ENCODE measurements at regions not wholly inside any gene's neighbourhood (a gene's known extent, or its start where the extent isn't known, plus 50 kb on each side); places are given as distances from the start of the nearest gene placed in this dataset.
"Not testable (repeated sequence)": the region's sequence is repeated elsewhere in the genome, so short reads cannot be mapped to it uniquely, and the experiment has no call there.

DNA sequence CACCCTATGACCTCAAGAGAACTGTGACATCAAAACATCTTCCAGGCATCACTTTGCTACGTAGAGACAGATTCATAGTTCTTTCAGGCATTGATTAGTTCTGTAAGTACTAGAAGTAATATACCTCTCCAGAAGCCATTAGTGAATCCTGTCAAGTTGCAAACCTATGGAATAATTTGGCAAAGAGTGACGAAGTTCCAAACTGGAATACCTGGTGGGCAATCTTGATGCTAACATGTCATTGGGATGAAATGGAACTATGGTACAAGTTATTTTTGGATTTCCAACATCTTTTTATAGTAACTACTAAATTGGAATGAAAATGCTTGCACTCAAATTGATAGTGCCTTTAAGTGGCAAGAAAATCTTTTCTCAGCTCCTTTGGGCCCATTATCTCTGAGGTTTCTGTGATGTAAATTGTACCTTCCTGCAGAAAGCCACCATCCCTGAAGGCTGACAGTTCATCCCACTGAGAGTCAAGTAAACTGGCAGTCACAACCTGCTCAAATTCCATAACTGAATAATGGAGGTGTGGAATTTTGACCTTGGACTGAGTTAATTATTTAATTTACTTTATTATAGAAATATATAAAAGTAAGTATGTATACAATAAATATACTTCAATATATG is 435.5 kb downstream of the DTWD2 start:
- no peak for DNase-seq (ENCODE audit: low spot score)

DNA sequence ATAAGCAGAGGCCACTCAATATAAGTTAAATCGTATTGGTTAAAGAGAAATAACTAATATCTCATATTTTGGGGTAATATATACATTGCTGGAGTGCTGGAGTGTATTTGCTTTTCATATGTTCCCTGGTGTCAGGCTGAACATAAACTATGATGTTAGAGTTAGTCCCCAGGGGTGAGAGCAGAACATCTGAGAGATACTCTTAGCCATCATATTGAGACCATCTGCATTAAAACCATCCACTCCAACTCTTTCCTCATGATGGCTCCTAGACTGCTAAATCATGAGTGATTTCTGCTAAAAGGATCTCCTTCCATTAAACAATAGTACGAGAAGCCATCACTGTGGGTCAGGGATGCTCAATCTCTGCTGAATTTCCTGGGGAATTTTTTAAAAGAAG is 436.2 kb downstream of the DTWD2 start:
- DNase-seq (ENCODE audit: low spot score) = no peak

DNA sequence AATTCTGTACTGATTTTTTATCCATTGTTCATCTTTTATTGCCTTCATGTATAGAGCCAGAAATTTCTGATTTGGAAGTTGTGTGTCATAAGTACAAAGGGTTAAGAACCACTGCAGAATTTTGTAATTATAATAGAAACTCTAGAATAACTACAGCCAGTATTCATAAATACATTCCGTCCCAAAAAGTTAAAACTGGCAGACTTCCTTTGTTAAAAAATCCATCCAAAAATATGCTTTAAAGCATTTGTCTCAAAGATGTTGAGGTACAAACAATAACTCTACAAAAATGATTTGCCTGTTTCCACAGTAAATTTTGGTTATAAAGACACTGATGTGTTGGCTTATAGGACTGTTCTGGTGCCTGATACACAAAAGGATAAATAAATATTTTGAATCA is 436.6 kb downstream of the DTWD2 start:
- no peak for DNase-seq (ENCODE audit: low spot score)

DNA sequence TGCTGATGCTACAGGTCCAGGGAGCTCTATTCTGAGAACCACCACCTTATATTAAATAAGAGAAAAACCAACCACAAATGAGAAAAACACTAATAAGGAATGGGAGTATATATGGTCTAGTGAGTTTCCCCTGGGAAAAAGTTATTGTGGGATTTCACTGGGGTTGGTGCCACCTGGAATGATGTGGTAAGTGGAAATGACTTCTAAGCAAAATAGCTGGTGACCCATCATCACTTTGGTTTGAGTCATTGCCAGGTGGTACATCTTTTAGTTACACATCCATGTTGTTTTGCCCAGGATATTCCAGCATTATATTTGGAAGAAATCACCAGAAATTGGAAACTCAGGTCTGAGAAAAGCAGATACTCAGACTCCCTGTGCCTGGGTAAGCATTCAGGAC is 437.3 kb downstream of the DTWD2 start:
- no peak for DNase-seq (ENCODE audit: low spot score)

DNA sequence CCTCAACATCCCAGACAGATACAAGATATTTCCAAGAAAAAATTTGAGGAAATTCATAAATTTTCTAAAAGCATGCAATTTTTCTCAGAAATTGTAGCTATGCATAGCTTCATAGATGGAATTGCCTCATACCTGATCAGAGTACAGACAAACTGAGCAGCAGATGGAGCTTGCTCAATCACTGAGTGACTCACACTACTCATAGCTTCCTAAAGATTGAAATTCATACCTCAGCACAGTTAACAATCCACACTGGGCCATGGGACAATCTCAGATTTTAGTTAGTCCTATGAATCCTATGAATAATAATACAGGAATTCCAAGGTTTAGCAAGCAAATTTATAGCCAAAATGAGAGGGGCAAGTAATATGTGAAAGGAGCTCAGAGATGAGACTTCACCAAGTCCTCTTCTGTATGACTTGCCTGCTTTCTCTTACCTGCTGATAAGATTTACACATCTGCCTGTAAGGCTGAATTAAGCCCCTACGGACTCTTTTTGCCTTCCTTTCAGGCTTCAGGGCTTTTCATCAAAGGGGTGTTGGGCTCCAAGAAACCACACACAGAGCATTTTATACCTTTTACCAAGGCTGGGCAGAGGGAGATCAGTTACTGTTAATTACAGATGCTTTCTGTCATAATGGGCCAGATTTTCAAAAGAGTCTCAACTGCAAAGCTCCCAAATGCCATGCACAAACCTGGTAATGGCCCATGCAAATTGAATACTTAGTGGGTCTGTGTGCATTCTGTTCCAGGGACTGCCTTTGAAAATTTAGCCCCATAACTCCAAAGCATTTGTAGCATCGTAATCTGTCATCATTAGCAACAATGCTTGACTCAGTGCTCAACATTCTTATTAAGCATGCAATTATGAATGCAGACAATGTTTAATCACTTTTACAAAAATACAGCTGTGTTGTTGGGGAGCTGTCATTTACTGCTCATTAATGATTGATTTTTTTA is 439.3 kb downstream of the DTWD2 start:
- DNase-seq (ENCODE audit: low spot score) = peak; percentile 89

DNA sequence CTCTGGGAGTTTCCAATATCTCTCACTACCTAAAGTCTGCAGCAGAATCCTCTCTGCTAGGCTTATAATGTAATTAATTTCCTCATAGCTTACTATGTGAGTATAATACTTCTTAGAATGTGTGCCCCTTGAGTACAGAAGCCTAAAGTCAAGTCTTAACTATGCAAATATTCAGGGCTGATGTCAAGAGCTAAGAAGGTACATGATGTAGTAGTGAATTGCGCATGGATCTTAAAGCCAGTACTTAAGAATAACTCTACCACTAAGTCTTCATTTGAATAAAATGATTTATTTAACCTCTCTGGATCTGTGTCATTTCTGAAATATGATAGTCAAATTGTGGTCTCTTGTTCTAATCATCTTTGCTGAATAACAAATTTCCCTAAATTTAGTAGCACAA is 442.9 kb downstream of the DTWD2 start:
- no peak for DNase-seq (ENCODE audit: low spot score)

DNA sequence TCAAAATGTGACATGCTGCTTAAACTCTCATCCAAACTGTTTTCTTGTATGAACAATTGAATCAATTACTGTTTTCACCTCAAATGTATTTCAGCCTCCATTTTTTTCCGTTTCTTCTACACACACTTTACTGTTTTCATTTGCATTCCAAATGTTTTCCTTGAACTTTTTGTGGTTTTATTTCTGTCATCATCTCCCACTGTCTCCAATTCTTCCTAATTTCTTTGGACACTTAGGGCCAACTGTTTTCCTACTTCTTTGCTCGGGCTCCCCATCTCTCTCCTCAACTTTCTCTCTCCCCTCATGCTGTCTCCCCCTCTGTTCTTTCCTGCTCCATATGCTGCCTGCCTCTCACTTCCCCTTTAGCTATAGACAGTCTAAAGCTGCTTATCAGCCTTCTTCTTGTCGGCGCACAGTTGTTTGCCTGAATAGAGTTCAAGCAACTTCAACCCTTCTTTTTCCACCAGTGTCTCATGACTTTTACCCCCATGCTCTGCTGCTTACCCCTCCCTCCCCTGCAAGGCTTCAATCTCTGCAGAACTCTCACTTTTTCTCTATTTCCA is 443.4 kb downstream of the DTWD2 start:
- no peak for DNase-seq (ENCODE audit: low spot score)

DNA sequence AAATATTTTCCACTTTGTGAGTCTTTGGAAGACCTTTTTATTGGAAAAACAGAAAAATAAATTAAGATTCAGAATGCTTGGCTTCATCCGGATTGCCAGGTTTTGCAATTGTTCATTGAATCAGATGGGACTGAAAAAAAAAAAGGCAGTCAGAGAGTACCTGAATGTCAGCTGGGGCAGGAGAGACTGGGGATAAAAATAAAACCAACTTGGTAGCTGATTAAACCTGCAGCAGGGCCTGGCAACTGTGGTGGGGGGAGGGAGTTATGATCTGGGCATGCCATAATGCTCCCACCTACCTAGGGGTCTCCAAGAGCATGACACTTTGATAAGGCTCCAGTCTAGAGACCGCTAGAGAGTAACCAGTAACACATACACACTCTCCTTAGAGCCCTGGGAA is 454.4 kb downstream of the DTWD2 start:
- DNase-seq (ENCODE audit: low spot score) = no peak

DNA sequence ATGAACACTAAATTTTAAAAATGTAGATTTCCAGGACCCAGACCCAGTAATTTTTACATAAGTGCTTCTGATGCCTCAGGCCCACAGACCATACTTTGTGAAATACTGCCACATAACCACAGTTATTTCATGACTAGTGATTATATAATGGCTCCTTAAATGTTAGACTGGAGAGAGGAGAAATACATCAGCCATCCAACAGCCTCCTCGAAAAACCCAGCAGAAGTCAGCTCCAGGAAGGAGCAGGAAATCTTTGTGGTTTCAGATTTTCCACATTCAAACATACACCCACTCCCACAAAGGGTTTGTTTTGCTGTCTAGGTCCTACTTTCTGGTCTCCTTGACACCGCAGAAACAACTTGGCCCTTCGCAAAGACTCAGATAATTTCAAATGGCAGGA is 455.2 kb downstream of the DTWD2 start:
- DNase-seq (ENCODE audit: low spot score) = no peak

DNA sequence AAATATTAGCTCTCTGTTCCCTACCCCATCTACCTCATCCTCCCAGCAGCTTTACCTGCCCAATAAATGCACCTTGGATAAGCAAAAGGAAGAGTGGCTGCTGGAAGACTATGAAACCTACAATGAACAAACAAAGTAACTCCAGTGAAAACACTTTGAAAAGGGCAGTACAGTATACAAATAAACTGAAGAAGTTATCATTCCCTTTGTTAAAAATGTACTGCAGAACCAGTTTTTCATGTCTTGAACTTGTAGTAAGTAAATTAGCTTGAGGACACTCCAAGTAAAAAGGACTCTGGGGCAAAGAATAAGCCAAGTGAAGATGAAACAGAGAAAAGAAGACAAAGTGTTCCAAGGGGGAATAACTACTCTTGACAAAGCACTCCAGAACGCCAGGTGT is 457.1 kb downstream of the DTWD2 start:
- DNase-seq (ENCODE audit: low spot score) = no peak

DNA sequence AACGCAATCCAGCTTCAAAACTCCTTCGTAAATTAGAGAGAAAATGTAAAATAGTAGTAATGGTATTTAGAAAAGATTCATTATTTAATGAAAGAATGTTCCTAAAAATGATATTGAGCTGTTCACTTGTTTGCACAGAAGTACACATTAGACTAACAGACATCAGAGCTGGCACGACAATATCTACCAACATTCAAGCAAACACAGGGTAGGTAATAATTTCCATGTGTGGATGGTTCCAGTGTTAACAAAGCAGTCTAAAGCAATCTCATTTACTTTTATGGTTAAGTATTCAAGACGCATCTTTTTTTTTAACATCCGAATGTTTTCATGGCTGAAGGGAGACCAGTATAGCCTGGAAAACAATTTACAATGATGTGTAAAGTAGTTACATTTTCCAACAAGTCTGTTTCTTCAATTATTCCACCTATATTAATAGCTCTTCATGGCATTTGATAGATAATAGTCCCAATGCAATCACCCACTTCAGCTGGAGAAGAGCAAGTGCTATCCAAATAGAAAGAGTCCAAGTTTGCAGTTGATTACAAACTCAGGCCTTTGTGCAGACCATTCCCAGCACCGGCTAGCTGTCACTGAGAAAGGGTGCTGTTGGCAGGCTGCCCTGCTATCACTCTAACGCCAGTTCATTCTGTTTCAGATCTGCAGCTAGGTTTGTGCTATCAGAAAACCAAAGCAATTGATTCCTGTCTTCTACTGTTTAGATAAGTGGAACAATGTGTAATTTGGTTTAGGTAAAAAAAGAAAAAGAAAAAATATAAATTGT is 458.8 kb downstream of the DTWD2 start:
- no peak for DNase-seq (ENCODE audit: low spot score)

DNA sequence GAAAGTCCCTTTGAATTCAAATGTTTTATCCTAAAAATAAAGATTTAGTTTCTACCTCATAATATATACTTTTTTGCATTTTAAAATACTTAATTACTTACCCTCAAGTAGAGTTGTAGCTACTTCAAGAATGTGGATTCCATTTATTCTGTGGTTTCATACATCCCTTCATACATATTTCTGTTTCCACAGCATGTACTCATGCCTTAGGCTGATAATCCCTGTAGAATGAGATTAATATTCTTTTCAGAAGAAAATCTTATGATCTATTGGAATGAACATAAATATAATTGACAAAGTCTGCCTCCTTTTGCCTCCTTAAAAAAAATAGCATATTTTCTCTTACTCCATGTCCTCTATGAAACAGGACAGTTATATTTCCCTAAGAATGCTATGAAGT is 465.7 kb downstream of the DTWD2 start:
- DNase-seq (ENCODE audit: low spot score) = no peak

DNA sequence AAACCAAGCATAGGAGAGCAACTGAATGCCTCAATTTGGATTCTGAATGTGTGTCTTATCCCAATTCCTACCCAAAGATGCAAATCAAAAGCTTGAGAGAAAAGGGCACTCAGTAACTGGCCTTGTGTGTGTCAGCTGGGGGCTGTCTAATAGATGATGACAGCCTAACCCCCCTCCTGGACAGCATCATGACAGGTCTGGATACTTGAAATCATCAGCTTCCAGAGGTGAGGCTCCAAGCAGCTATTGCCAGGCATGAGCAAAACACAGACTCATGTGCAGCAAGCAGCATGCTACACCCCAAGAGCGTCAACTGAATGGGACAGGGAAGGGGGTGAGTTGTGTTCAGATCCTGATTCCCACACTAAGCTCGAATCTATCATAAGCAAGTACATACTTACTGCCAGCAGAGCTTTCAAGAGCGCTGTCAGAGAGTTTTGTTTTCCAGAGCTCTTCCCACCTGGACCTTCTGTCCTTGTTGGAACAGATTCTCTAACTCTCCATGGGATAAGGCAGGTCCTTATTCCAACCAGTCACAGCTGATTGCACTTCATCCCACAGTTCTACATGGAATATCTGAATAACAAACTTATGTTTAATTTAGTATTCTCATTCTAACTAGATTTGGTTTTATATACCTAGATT is 467.5 kb downstream of the DTWD2 start:
- no peak for DNase-seq (ENCODE audit: low spot score)

DNA sequence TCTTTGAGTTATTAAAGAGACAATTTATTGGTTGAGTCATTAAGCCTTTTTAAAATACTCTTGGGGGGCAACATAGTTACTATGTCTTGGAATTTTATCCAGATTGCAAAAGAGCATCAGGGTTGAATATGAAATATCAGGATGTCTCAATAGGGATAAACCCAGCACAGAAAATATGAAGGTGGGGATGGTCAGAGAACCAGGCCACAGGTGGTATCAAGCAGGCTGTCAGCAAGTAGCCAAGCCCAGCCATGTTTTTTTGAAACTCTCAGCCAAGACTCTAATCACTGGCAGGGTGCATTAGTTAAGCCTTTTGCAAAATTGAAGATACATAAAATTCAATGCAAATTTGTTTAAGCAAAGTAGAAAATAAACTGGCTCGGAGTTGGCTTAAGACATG is 468.9 kb downstream of the DTWD2 start:
- peak; percentile 30 for DNase-seq (ENCODE audit: low spot score)

DNA sequence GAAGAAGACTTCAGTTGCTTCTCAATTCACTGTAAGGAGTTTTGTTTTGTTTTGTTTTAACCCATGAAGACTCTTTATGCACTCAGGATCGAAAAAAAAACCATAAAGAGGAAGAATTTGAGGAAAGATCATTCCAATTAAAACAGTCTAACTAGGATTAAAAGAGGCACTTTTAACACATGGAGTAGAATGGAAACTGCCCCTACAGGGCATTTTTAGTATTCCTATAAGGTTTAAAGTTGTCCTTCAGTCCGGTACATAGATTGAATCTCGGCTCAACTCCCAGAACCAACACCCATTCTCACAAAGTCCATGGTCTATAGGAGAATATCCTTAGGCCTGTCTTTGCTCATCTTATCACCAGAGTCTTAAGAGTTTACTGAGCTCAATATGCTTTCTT is 469.6 kb downstream of the DTWD2 start:
- peak; percentile 52 for DNase-seq (ENCODE audit: low spot score)

DNA sequence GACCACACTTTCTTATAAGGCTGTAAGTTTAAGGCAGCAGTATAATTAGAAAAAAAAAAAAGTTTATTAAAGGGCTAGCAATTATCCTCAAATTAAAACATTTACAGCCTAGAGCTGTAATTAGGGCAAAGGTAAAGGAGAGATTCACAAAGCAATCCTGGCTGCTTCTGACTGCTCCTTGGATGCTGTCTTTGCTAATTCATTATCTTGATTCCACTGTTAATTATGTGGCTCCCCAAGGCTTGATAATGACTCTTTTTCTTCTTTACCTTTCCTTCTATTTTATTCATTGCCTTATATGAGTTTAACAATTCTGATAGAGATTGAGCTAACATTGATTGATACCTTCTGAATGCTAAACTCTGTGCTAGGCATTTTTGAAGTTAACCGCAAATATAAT is 476.5 kb downstream of the DTWD2 start:
- no peak for DNase-seq (ENCODE audit: low spot score)

DNA sequence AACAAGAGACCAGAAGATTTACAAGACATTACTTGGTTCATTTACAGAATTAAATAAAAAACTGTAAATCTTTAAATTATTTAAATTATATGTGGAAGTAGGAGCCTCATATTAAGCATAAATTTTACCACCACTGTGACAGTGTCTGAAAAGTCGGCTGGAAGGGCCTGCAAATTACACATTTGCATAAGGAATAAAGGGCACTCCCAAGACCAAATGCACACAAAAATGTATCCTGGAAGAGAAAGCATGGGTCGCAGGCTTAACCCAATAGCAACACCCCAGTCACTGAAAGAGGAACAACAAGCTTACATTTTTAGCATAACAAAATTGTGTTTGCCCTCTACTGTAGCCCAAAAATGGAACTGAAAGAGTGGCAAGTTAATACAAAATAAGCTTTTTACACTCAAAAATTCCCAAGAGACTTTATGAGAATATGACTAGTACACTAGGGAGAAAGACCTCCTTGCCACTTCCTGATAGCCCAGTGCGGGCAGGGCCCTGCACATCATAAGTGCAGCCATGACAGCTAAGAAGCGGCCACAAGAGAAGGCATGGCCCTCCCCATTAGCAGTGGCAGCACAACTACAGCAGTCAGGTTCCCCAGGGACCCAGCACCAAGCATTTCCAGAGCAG is 482.0 kb downstream of the DTWD2 start:
- no peak for DNase-seq (ENCODE audit: low spot score)

DNA sequence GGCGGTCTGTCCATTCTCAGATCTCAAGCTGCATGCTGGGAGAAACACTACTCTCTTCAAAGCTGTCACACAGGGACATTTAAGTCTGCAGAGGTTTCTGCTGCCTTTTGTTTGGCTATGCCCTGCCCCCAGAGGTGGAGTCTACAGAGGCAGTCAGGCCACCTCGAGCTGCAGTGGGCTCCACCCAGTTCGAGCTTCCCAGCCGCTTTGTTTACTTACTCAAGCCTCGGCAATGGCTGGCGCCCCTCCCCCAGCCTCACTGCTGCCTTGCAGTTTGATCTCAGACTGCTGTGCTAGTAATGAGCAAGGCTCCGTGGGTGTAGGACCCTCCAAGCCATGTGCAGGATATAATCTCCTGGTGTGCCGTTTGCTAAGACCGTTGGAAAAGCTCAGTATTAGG is 486.1 kb downstream of the DTWD2 start:
- DNase-seq (ENCODE audit: low spot score) = not testable (repeated sequence)

DNA sequence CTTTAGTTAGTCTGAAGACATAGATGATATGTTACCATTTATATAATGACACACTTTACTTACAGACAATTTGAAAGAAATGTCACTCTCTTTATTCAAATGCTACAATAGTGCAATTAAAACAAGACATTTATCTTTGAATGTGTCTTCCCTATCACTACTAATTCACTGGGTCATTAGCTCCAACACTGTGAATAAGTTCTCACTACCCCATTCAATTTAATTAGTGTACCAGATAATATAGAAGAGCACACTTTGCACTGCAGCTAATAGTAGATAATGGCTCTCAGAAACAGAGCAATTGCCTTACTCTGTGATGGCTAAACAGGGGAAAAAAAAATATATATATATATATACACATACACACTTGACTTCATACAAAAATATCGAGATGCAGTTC is 497.0 kb downstream of the DTWD2 start:
- DNase-seq (ENCODE audit: low spot score) = no peak

DNA sequence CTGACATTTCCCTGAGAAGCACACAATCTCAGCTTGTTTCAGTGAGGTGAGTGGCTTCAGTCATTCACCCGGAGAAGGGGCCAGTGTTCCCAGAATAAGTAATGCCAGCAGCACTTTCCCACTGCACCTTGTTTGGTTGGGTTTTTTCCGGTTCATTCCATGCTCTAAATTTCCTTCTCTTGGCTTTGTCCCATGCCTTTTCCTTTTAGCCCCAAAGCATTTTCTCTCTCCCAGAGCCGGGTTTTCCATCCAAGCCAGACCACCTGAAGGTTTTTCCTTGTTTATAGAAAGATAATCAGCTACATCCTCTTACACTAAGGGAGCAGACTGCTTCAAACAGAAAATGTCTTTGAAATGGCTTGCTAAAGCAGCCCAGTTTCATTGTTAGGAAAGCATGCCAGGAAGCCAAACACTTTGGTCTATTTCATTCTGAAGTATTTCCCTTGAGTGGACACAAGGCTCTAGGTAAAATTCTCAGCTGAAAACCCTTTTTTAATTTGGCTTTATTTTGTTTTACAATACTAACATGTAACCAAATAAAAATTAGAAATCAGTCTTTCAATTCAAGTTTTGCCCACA is 501.6 kb downstream of the DTWD2 start:
- DNase-seq (ENCODE audit: low spot score) = no peak

DNA sequence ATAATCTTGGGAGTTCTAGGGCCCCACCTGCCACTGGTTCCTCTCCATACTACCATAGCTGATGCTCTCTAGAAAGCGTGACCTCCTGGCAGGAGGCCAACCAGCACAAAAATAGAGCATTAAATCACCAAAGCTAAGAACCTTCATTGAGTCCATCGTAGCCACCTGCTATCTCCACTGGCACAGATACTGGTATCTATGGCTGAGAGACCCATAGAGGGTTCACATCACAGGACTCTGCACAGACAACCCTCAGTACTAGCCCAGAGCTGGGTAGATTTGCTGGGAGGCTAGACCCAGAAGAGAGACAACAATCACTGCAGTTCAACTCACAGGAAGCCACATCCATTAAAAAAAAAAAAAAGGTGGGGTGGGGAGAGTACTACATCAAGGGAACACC is 509.1 kb downstream of the DTWD2 start:
- no peak for DNase-seq (ENCODE audit: low spot score)

All from umbilical cord (tissue), 1 donor.